GM10248 (cell line): ENCODE measurements at regions not wholly inside any gene's neighbourhood (a gene's known extent, or its start where the extent isn't known, plus 50 kb on each side); places are given as distances from the start of the nearest gene placed in this dataset.
"Not testable (repeated sequence)": the region's sequence is repeated elsewhere in the genome, so short reads cannot be mapped to it uniquely, and the experiment has no call there.

Experiments
- CTCF ChIA-PET: fragments of 300-600 bp; sonication (Branson Sonifier 250); formaldehyde crosslinking; extraction: SDS; loops from one replicate; lab custom pipeline; 2021; ENCODE audit warnings: antibody characterized with exemption; lab: Yijun Ruan, JAX
- POLR2A ChIA-PET: fragments of 350-650 bp; sonication (Branson Sonifier 250); formaldehyde crosslinking; extraction: SDS; loops from one replicate; lab custom pipeline; 2020; ENCODE audit warnings: antibody characterized with exemption; lab: Yijun Ruan, JAX
- DNase-seq: peaks from one replicate; pipeline ENCODE4 v3.0.0; 2012; ENCODE audit errors: extremely low spot score
- TF ChIP-seq, protein P1 (sequence below): IDR thresholded peaks from 2 replicates; pipeline ENCODE4 v1.5.1; 2012; ENCODE audit warnings: mild to moderate bottlenecking, low read depth; ENCODE audit errors: extremely low read depth, missing control alignments, control extremely low read depth

DNA sequence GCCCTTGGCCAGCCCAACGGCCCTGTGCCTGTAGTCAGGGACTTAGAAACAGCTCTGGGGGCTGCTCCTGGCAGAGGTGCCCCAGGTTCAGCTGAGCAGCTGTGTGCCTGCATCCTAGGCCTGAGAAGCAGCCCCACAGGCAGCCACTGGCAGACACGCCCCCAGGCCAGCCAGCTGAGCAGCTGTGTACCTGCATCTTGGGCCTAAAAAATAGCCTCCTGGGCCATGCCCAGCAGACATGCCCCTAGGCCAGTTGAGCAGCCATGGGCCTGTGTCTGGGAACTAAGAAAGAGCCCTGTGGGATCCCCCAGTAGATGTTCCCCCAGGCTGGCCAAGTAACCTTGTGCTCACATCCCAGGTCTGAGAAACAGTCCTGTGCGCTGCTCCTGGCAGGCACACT is 64.0 kb downstream of the TBR1 start:
- ChIA-PET POLR2A (no interaction called here), CTCF (interaction anchor here (1.1 to 1.4 kb wide), 2 partner anchors 11 to 38 kb away, joined by 3 to 5 read pairs; no protein-coding TSS in a partner anchor)
- DNase-seq = no peak
- TF ChIP-seq, protein P1, sequence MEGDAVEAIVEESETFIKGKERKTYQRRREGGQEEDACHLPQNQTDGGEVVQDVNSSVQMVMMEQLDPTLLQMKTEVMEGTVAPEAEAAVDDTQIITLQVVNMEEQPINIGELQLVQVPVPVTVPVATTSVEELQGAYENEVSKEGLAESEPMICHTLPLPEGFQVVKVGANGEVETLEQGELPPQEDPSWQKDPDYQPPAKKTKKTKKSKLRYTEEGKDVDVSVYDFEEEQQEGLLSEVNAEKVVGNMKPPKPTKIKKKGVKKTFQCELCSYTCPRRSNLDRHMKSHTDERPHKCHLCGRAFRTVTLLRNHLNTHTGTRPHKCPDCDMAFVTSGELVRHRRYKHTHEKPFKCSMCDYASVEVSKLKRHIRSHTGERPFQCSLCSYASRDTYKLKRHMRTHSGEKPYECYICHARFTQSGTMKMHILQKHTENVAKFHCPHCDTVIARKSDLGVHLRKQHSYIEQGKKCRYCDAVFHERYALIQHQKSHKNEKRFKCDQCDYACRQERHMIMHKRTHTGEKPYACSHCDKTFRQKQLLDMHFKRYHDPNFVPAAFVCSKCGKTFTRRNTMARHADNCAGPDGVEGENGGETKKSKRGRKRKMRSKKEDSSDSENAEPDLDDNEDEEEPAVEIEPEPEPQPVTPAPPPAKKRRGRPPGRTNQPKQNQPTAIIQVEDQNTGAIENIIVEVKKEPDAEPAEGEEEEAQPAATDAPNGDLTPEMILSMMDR = no peak

DNA sequence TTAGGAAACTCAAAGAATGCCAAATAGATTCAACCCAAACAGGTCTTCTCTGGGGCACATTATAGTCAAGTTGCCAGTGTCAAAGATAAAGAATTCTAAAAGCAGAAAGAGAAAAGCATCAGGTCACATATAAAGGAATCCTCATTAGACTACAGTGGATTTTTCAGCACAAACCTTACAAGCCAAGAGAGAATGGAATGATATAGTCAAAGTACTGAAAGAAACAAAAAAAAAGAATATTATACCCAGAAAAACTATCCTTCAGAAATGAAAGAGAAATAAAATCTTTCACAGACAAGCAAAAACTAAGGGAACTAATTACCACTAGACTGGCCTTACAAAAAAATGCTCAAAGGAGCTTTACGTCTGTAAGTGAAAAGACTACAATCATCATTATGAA is 65.5 kb downstream of the TBR1 start:
- POLR2A ChIA-PET = no interaction called here
- TF ChIP-seq, protein P1 = no peak
- CTCF ChIA-PET = no interaction called here
- DNase-seq = no peak

DNA sequence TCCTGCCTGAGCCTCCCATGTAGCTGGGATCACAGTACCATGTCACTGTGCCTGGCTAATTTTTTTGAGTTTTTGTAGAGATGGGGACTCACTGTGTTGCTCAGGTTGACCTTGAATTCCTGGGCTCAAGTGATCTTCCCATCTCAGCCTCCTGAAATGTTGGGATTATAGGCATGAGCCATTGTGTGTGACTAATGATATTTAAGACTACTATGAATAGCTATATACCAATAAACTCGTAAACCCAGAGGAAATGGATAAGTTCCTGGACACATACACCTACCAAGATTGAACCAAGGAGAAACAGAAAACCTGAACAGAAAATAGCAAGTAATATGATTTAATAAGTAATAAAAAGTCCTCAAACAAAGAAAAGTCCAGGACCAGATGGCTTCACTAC is 68.0 kb downstream of the TBR1 start:
- ChIA-PET CTCF (no interaction called here), POLR2A (no interaction called here)
- no peak for DNase-seq
- TF ChIP-seq, protein P1 = no peak

DNA sequence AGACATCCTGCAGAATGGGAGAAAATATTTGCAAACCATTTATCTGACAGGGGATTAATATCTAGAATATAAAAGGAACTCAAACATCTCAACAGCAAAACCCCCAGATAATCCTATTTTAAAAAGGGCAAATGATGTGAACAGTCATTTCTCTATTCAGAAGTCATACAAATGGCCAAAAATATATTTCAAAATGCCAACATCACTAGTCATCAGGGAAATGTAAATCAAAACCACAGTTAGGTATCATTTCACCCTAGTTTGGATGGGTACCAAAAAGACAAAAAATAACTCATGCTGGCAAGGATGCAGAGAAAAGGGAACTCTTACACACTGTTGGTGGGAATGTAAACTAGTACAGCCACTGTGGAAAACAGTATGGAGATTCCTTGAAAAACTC is 70.0 kb downstream of the TBR1 start:
- POLR2A ChIA-PET = no interaction called here
- DNase-seq = no peak
- TF ChIP-seq, protein P1 = no peak
- CTCF ChIA-PET = no interaction called here

DNA sequence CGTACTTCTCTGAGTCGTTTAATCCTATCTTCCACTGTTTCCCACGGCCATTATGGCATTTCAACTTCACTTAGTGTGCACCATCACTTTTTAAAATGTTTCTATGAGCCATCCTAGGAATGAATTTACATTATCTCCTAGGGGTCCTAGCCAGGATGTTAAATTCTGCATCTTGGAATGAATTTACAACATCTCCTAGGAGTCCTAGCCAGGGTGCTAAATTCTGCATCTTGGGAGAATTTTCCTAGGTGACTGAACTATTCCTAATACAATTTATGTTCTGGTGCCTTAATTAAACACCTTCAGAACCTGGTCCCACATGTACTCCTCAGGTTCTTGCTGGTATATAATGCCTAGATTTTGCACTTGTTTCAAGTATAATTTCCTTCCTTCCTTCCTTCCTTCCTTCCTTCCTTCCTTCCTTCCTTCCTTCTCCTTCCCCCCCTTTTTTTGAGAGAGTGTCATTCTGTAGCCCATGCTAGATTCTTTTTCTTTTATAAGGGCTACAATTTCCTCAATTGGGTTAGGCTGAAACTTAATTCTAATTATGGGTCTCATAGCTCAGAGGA is 72.1 kb downstream of the TBR1 start:
- DNase-seq = no peak
- TF ChIP-seq, protein P1 = no peak
- CTCF ChIA-PET = no interaction called here
- POLR2A ChIA-PET = no interaction called here

DNA sequence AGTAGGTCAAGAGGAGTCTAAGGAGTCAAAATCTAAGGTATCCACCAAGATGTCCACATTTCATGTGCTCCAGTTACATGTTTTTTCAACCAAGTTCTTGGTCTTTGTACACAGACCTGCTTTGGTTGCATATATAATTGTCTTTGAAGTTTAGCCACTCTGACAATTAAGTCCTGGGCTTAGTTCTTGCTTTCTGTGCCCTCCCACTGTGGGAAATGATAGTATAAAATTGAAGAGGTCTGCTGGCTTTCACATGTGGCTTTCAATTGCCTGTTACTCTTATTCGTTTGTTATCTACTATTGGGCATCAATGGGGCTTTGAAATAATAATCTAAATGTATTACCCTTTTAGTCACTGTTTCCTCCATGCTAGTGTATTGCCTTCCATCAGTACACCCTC is 72.8 kb downstream of the TBR1 start:
- POLR2A ChIA-PET = no interaction called here
- TF ChIP-seq, protein P1 = no peak
- DNase-seq = no peak
- CTCF ChIA-PET = no interaction called here

DNA sequence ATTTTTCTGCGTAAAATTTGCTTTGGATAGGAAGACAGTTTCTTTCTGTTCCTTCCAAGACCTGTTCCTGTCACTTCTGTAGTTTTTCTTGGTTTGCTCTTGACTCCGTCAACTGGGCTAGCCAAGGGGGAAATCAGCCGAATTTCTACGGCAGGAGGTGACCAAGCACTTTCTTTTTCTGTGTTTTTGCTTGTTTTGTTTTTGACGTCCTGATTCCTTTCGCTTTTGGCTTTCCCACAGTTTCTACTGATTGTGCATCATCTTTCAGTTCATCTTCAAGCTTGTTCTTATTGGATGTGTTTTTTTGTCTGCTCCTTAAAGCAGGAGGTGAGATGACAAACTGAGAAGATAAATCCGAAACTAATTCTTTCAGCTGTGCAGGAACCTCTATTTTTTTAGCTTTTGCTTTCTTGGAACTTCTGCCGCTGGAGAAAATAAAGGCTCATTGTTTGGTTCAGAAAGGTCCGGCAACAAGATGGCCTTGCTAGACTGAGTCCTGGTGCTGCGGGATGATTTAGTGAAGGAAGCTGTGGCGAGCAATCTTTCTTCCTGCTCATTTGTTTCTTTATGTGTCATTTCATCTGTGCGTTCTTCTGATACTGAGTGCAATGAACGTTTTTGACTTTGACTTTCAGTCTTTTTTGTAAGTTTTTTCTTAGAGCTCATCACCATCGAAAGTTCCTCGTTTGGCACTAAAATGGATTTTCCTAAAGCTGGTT is 85.0 kb downstream of the TBR1 start:
- CTCF ChIA-PET, DNase-seq, POLR2A ChIA-PET: not testable (repeated sequence)

DNA sequence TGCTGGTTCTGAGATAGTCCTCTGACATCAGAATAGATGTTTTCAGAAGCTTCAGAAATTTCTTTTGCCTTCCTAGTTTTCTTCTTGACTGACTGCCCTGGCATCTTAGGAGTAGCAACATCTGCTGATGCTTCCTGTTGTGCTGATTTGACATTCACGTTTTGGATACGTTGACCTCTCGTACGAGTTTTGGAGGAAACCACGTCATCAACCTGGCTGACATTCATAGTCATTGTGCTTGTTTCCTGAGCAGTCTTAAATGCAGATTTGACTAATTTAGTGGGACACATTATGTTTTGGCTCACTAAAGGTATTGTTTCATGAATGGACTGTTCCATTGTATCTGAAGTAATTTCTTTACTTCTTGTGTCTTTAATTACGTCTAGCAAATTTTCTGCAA is 86.2 kb downstream of the TBR1 start:
- CTCF ChIA-PET, POLR2A ChIA-PET, DNase-seq: not testable (repeated sequence)

DNA sequence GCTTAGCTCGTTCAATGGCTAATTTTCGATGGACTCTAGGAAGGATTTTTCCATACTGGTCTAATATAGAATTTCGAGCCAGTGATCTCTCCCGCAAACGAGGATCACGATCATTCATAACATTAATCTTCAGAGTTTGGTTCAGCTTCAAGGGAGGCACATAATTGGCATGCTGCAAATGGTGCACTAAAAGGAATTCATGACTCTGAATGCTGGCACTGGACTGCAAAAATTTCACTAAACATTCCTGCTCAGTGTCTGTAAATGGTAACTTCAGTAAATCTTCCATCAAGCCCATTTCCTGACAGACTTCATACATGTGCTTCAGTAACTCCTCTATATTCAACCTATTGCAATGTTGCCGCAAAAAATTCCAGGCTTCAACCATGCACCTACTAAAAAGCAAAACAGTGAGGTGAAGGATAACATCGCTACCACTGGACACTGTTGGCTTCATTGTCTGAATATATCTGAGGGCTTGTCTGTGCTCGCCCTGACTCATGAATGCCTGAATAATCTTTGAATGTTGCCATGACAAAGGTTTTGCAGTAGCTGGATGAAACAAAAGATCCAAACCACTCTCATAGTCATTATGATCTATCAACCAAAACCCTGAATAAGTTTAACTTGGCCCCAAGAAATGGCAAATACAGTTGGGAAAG is 88.7 kb downstream of the TBR1 start:
- DNase-seq, CTCF ChIA-PET, POLR2A ChIA-PET: not testable (repeated sequence)

DNA sequence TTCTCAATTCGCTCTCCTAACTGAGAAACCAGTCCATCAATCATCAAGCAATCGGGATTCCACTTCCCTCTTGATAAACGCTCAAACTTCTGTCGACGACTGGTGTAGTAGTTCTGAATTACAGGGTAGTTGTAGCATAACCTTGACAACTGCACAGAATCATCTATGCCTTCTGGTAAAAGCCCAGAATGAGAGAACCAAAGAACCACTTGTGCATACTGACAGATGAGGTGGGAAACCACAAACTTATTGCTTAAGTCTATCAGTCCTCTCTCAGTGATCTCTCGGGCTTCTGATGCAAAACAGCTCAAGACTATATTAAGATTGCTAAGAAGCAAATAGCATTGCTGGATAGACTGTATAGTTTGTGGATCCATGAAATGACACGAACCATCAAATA is 89.4 kb downstream of the TBR1 start:
- DNase-seq, CTCF ChIA-PET, POLR2A ChIA-PET: not testable (repeated sequence)
